ENCODE measurements at regions not wholly inside any gene's neighbourhood (a gene's known extent, or its start where the extent isn't known, plus 50 kb on each side); places are given as distances from the start of the nearest gene placed in this dataset.

- TF ChIP-seq, protein P1, sequence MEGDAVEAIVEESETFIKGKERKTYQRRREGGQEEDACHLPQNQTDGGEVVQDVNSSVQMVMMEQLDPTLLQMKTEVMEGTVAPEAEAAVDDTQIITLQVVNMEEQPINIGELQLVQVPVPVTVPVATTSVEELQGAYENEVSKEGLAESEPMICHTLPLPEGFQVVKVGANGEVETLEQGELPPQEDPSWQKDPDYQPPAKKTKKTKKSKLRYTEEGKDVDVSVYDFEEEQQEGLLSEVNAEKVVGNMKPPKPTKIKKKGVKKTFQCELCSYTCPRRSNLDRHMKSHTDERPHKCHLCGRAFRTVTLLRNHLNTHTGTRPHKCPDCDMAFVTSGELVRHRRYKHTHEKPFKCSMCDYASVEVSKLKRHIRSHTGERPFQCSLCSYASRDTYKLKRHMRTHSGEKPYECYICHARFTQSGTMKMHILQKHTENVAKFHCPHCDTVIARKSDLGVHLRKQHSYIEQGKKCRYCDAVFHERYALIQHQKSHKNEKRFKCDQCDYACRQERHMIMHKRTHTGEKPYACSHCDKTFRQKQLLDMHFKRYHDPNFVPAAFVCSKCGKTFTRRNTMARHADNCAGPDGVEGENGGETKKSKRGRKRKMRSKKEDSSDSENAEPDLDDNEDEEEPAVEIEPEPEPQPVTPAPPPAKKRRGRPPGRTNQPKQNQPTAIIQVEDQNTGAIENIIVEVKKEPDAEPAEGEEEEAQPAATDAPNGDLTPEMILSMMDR (IDR thresholded peaks at IDR 0.05): no peak
- H3K27me3 ChIP-seq: no peaks in the 10 kb centered on the region
- H3K4me3 ChIP-seq: no peak overlapping the region
- no peak overlapping the region for H3K9ac ChIP-seq (ENCODE audit: low read depth in 2 of 2, low read length in 2 of 2)
- no peaks in the 10 kb centered on the region for H3K9me3 ChIP-seq
- intact Hi-C loops (cut with DNase I): no loop called here
- no peak overlapping the region for H3K27ac ChIP-seq
- H3K36me3 ChIP-seq: no peaks in the 10 kb centered on the region
- no peak for DNase-seq
- H3K4me1 ChIP-seq: no peaks in the 10 kb centered on the region
Measured at GRCh38 chrX:146144039-146144438, 326.4 kb downstream of the SLITRK2 start.

DNA sequence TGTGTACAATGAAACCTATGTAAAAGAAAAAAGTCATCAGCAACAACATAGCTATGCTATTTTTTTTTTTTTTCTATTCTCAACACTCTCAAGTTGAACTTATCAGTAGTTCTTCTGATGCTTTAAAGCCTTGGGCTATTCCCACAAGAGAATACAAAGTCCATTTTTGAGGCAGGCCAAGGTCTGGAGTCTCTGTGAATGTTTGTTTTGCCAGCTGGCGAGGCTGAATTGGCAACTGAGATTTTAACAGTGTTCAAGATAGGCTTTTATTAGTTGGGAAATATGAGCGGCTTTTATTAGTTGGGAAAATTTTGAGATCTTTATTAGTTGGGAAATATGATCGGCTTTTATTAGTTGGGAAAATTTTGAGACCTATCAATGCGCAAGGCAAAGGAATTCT is 336.6 kb downstream of the SLITRK2 start:
- Histone ChIP-seq H3K4me3 (no peak overlapping the region), H3K27me3 (no peaks in the 10 kb centered on the region), H3K9me3 (no peaks in the 10 kb centered on the region), H3K9ac (ENCODE audit: low read depth in 2 of 2, low read length in 2 of 2) (no peak overlapping the region), H3K4me1 (no peaks in the 10 kb centered on the region), H3K36me3 (no peaks in the 10 kb centered on the region), H3K27ac (no peak overlapping the region)
- no peak for DNase-seq
- intact Hi-C loops (cut with DNase I): no loop called here
- TF ChIP-seq, protein P1 (IDR thresholded peaks at IDR 0.05): no peak

- Histone ChIP-seq H3K9me3 (no peaks in the 10 kb centered on the region), H3K9ac (ENCODE audit: low read depth in 2 of 2, low read length in 2 of 2) (no peak overlapping the region), H3K27ac (no peak overlapping the region), H3K4me1 (no peaks in the 10 kb centered on the region), H3K36me3 (no peaks in the 10 kb centered on the region), H3K4me3 (no peak overlapping the region), H3K27me3 (no peaks in the 10 kb centered on the region)
- DNase-seq: no peak
- TF ChIP-seq, protein P1 (IDR thresholded peaks at IDR 0.05): no peak
- intact Hi-C loops (cut with DNase I): no loop called here
Measured at GRCh38 chrX:146160443-146161203, 343.0 kb downstream of the SLITRK2 start.

GRCh38 chrX:146173742-146174141 is 356.1 kb downstream of the SLITRK2 start:
- intact Hi-C loops (cut with DNase I): no loop called here
- H3K4me3 ChIP-seq: no peak overlapping the region
- no peak overlapping the region for H3K27ac ChIP-seq
- H3K4me1 ChIP-seq: no peaks in the 10 kb centered on the region
- H3K27me3 ChIP-seq: no peaks in the 10 kb centered on the region
- TF ChIP-seq, protein P1 (IDR thresholded peaks at IDR 0.05): no peak
- no peaks in the 10 kb centered on the region for H3K36me3 ChIP-seq
- DNase-seq: no peak
- H3K9ac ChIP-seq (ENCODE audit: low read depth in 2 of 2, low read length in 2 of 2): no peak overlapping the region
- H3K9me3 ChIP-seq: no peaks in the 10 kb centered on the region

DNA sequence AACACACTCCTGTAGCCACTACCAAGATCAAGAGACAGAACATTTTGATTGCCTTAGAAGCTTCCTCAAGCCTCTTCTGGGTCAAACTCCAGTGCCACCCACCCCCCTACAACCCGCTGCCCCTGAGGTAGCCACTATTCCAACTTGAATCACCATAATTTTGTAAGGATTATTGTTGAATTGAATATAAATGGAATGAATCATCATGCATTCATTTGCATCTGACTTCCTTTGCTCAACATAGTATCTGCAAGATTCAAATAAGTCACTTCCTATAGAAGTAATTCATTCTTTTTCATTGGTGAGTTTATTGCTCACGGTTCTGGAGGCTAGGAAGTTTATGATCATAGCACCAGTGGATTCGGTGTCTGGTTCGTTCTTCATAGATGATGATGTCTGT is 364.2 kb downstream of the SLITRK2 start:
- Histone ChIP-seq H3K36me3 (no peaks in the 10 kb centered on the region), H3K9ac (ENCODE audit: low read depth in 2 of 2, low read length in 2 of 2) (no peak overlapping the region), H3K4me3 (no peak overlapping the region), H3K27ac (no peak overlapping the region), H3K27me3 (no peaks in the 10 kb centered on the region), H3K9me3 (no peaks in the 10 kb centered on the region), H3K4me1 (no peaks in the 10 kb centered on the region)
- TF ChIP-seq, protein P1 (IDR thresholded peaks at IDR 0.05): no peak
- intact Hi-C loops (cut with DNase I): no loop called here
- DNase-seq: no peak
